ENCODE measurements at regions not wholly inside any gene's neighbourhood (a gene's known extent, or its start where the extent isn't known, plus 50 kb on each side); places are given as distances from the start of the nearest gene placed in this dataset.

DNA sequence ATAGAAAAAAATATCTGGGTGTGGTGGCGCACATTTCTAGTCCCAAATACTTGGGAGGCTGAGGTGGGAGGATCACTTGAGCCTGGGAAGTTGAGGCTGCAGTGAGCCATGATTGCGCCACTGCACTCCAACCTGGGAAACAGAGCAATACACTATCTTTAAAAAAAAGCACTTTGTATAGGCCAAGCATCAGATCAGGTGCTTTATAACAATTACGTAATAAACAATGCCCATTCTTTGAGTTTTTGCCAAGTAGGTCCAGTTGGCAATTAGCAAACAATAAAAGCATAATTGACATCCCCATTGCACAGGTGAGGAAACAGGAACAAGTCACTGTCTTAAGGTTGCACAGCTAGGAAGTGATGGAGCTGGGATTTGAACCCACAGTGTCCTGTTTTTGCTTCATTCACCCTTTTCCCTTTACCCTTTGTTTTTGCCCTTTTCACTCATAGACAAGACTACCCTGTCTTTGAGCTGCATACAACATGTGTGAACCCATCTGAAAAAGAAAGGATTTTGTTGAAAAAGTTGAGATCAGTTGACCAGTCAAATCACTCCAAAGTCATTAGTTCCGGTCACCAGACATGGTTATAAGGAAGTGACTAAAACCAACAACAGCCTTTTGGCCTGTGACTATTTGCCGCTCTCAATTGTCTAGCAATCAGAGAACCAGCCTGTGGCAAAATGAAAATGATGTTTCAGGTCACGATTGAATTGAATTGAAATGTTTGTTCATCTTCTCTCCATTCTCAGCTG is 303.6 kb downstream of the TFAP2C start:
- no peak for DNase-seq

- DNase-seq, result no peak
These were observed 304.2 kb downstream of the TFAP2C start for GRCh38 chr20:56933331-56933698.

GRCh38 chr20:56934888-56935287 is 305.8 kb downstream of the TFAP2C start:
- no peak for DNase-seq

DNA sequence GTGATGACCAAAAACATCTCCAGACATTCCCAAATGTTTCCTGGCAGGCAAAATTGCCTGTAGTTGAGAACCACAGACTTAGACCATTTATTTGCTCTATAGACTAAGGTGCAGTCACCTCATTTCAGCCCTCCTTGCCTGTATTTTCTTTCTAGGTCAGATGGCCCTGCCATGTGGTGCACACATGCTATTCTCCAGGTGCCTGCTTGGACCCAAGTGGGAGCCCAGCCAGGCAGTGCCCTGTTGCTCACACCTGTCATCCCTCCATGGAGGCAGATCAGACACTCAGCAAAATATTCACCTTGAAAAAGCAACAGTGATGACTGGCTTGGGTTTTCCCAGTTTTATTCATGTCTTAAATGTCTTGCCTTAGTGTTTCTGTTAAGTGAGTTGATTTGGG is 311.4 kb downstream of the TFAP2C start:
- no peak for DNase-seq

- DNase-seq, result no peak
These were observed 312.1 kb downstream of the TFAP2C start for GRCh38 chr20:56941101-56941686.

GRCh38 chr20:56943946-56944945 is 315.1 kb downstream of the TFAP2C start:
- no peak for DNase-seq

- DNase-seq, result no peak
These were observed 316.0 kb downstream of the TFAP2C start for GRCh38 chr20:56945057-56945456.

DNA sequence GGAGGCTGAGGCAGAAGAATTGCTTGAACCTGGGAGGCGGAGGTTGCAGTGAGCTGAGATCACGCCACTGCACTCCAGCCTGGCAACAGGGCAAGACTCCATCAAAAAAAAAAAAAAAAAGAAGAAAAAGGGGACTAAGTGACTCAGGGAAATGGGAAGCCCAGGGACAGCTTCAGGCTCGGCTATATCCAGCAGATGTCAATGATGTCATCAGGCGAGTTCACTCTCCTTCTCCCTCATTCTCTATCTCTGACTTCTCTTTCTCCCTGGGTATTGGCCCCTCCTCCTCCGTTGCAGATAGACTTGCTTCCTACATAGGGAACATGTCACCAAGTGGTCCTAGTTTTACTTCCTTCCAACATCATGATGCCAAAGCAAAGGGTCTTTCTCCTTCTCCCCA is 316.8 kb downstream of the TFAP2C start:
- no peak for DNase-seq

DNA sequence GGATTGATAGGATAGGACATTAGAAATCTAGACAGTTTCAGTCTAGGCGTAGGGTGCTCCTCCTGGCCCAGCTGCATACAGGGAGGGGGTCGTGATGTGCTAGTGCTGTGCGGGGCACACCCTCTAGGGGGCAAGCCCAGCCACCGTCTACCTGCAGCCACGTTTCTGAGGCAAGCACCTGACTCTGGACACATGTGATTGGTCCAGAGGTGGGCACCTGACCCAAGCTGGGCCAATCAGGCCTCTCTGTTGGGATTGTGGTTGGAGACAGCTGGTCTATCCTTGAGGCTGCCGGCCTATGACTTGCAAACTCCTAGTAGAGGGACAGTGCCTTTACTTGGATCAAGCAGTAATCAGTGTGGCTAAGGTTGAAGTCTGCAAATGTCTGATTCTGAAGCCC is 317.1 kb downstream of the BMP7 start:
- no peak for DNase-seq

DNA sequence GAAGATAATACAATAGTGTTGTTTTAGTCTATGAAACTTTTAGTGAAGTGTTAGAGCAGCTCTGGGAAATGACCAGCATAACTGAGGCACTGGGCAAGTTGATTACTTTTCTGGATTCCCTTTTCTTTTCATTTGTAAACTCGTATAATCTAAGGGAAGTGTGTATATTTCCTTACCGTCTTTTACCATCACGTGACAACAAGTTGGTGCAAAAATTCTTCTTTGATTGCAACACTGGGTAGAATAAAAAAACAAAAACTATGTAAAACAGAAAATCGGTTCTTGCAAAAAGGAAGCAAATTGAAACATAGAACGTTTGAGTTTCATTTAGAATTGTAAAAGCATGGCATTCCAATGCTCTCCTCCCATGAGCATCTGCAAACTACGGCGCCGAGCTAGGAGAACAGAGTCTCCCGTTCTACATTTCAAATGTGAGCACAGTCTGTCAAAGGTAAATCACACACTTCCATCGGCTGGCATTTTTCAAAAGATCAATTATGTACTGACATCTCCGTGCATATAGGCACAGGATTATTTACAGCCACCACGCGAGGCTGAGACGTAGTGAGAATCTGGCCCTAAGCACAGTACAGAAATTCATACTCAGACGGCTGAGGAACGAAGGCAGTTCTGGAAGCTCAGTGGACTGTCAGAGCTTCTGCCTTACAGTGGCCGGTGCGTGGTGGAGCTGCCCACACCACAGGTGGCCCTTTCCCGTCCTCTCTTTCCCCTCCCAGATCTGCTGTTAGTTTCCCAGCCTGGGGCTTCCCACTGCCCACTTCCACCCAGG is 314.0 kb downstream of the BMP7 start:
- no peak for DNase-seq

- no peak for DNase-seq
These were observed 313.3 kb downstream of the BMP7 start for GRCh38 chr20:56953048-56953586.

DNA sequence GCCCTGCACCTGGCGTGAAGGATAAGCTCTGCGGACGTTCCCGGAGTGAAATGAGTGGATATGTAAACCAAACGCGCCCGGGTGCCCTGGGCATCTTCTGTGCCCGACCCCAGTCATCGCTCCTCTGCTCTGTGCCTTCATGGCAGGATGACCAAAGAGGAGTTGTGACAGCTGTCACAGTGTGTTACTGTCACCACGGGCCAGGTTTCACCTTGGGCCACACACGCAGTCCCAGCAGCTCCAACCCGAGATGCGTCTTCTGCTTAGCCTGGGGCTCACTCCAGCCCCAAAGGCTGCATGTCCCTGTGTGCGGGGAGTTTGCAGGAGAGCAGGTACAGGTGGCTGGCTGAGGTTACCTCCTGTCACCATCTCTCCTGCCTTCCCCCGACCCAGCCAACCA is 311.6 kb downstream of the BMP7 start:
- DNase-seq, result no peak

- DNase-seq, result no peak
These were observed 310.8 kb downstream of the BMP7 start for GRCh38 chr20:56955680-56956079.

DNA sequence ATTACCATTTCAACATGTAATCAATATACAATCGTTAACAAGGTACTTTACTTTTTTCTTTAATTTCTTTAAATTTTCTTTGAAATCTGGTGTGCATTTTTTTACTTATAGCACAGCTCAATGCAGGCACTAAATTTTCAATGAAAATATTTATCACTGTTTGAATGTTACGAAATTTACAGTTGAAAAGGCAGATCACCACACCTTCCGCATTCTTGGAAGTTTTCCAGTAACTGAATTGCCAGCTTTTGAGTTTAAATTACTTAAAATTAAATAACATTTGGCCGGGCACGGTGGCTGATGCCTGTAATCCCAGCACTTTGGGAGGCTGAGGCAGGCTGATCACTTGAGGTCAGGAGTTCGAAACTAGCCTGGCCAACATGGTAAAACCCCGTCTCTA is 309.9 kb downstream of the BMP7 start:
- no peak for DNase-seq

GRCh38 chr20:56957737-56958553 is 308.5 kb downstream of the BMP7 start:
- DNase-seq, result no peak

DNA sequence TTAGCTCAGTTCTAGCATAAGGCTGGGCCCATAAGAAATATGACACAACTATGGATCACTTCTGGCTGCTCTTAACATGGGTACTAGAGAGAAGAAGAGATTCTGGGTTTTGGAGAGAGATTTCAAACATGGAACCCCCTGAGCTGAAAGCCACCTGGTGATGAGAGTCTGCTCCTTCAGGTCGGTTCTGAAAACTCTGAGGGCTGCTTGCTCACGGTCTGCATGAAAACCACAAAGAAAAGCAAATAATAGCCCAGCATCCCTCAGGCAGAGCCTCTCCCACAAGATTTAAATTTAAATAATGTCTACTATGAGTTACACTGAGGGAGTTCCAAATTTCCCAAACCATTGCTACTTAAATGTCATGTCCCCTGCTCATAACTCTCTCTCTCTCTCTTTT is 301.5 kb downstream of the BMP7 start:
- no peak for DNase-seq

GRCh38 chr20:56967916-56968315 is 298.5 kb downstream of the BMP7 start:
- DNase-seq, result no peak

DNA sequence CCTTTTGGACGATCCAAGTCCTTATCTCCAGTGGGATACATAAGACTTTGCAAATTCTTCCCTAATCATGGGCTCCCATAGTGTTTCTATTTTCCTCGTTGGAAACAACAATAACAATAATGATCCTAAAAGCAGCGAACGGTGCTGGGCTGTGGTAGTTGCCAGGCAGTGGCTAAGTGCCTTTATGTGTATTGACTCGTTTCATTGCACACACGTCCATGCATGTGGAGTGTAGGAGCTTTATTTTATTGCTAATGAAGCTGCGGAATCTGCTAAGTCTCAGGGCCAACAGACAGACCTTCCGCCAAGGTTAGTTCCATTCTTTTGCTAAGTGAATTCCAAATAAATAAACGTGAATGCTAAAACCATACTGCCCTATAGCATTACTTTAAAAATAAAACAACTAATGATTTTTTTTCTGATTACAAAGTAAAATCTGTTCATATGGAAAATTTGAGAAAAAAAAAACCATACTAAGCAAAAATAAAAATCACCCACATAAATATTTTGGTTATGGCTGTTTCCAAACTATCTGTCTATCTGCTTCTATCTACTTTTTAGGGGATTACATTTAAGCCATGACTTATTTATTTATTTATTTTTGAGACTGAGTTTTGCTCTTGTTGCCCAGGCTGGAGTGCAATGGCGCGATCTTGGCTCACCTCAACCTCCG is 297.9 kb downstream of the BMP7 start:
- no peak for DNase-seq

DNA sequence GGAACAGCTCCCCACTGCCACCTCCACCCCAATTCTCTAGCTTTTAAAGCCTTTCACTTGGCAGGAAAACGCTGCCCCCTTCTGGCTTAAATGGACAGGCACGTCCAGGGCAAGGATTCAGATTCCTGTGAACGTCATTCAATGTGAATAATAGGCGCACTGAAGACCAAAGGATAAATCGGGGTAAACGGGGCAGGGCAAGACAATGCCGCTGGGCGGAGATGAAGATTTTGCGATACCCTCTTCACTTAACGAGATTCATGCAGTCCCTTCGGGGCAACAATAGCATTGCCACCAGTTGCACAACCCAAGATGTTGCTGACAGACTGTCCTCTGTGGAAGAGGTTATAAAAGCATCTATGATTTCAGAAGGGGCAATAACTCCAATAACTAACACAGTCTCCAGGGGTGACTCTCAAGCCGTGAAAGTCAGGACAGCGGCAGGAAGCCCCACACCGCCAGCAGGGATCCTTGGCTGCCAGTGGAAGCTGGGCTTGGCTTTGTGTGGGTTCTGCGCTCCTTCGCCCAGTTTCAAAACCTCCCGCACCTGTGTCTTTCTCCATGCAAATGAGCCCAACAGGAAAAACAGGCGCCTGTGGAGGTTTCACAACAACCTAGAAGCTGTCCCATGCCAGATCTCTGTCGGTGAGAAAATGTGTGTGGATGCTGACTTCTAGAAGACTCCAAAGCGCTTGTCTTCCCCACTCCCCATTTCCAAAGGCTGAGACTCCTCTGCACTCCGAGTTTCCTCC is 291.8 kb downstream of the BMP7 start:
- no peak for DNase-seq

DNA sequence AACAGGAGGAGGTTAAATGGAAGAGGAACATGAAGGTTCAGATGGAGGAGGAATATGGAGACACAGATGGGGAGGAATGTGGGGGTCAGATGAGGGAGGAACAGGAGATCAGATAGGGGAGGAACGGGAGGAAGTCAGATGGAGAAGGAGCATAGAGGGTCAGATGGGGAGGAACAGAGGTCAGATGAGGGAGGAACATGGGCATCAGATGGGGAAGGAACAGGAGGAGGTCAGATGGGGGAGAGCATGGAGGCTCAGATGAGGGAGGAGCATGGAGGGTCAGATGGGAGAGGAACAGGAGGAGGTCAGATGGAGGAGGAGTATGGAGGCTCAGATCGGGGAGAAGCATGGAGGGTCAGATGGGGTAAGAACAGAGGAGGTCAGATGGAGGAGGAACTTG is 290.6 kb downstream of the BMP7 start:
- no peak for DNase-seq

Measured in NCI-H2227 treated with DMSO at 0.1 percent for 48 hours (cell line).